ENCODE measurements at regions not wholly inside any gene's neighbourhood (a gene's known extent, or its start where the extent isn't known, plus 50 kb on each side); places are given as distances from the start of the nearest gene placed in this dataset.

DNA sequence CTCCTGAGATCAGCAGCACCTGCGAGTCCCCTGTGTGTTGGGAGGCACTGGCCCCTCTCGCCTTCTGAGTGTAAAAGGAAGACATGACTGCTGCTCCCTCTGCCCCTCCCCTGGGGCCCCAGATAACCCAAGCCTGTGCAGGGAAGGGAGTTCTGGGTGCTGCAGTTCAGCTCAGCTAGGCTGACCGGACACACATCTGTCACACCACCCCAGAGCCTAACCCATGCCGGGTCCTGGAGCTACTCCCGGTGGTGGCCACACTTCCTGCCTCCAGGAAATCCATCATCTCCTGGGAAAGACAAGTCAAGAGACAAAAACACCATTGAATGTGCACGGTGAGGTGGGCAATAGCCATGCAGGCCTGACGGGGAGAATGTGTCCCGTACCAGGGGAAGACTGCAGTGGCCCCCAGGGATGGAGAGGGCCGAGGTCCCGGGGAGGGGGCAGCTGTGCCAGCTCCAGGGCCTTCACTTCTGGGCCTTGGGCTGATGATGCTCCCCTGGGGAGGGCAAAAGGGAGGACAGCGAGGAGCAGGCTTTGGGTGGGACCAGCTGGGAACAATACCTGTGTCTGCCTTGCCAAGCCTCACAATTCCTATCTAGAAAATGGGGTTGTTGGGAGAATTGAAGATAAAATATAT is 210.6 kb downstream of the TFCP2L1 start:
- TF ChIP-seq CTCF (IDR thresholded peaks at IDR 0.05): no peak
- no peak for TF ChIP-seq EP300 (IDR thresholded peaks at IDR 0.05)

Data from ovary (tissue), 3 donors.